KMS-11 (cell line): ENCODE measurements at regions not wholly inside any gene's neighbourhood (a gene's known extent, or its start where the extent isn't known, plus 50 kb on each side); places are given as distances from the start of the nearest gene placed in this dataset.

Experiments
- H2AFZ ChIP-seq: fragments of 200-600 bp; sonication (generic); 2 replicates; pipeline ENCODE4 v1.6.1; 2016; ENCODE audit warnings: antibody characterized with exemption, mixed run types, low read depth
- H3K27ac ChIP-seq: fragments of 200-600 bp; sonication (generic); 2 replicates; pipeline ENCODE4 v1.6.1; 2016; ENCODE audit warnings: mild to moderate bottlenecking, mixed run types
- H3K27me3 ChIP-seq: fragments of 200-600 bp; sonication (generic); 2 replicates; pipeline ENCODE4 v1.6.1; 2017; ENCODE audit warnings: mild to moderate bottlenecking, low read depth, mixed run types, moderate library complexity; ENCODE audit not compliant: insufficient read depth
- H3K36me3 ChIP-seq: fragments of 200-600 bp; sonication (generic); 2 replicates; pipeline ENCODE4 v1.6.1; 2017; ENCODE audit warnings: mild to moderate bottlenecking, mixed run types; ENCODE audit not compliant: insufficient read depth
- H3K4me1 ChIP-seq: fragments of 200-600 bp; sonication (generic); 2 replicates; pipeline ENCODE4 v1.6.1; 2016; ENCODE audit warnings: mild to moderate bottlenecking, low read depth, mixed run types; ENCODE audit not compliant: poor library complexity, severe bottlenecking
- H3K4me2 ChIP-seq: fragments of 200-600 bp; sonication (generic); 2 replicates; pipeline ENCODE4 v1.7.0; 2016; ENCODE audit warnings: mild to moderate bottlenecking, mixed run types
- H3K4me3 ChIP-seq: fragments of 200-600 bp; sonication (generic); IDR thresholded peaks from 2 replicates; pipeline ENCODE4 v1.6.1; 2017; ENCODE audit warnings: low read depth, low read length, mixed read lengths; ENCODE audit not compliant: insufficient read depth
- H3K79me2 ChIP-seq: fragments of 200-600 bp; sonication (generic); 2 replicates; pipeline ENCODE4 v1.6.1; 2016; ENCODE audit warnings: low read depth, mixed run types; ENCODE audit not compliant: insufficient read depth
- H3K9ac ChIP-seq: fragments of 200-600 bp; sonication (generic); 2 replicates; pipeline ENCODE4 v1.6.1; 2016; ENCODE audit warnings: mild to moderate bottlenecking, mixed run types
- H4K20me1 ChIP-seq: fragments of 200-600 bp; sonication (generic); 2 replicates; pipeline ENCODE4 v1.6.1; 2016; ENCODE audit warnings: mild to moderate bottlenecking, mixed run types; ENCODE audit not compliant: insufficient read depth
- TF ChIP-seq, protein P1 (sequence below): fragments of 200-600 bp; sonication (generic); conservative IDR thresholded peaks from 2 replicates; pipeline ENCODE4 v1.6.1; 2017; ENCODE audit warnings: low read depth, mild to moderate bottlenecking, antibody characterized with exemption, low read length, moderate library complexity, mixed read lengths

DNA sequence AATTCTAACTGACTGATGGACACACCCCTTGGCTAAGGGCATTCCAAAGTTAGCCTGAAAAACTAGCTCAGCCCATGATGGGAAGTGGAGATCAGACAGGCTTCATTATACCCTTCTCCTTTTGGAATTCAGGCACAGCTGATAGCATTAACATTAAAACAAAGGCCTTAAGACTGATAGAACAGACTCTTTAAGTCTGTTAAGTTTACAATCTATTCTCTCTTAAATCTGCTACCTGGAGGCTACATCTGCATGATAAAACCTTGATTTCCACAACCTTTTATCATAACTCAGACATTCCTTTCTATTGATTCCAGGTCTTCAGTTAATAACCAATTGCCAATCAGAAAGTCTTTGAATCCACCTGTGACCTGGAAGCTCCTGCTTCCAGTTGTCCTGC lies 281.4 kb downstream of the TUSC1 start:
- Histone ChIP-seq H3K4me2 (no peak overlapping the region), H3K4me1 (no peaks in the 10 kb centered on the region), H4K20me1 (no peaks in the 10 kb centered on the region), H3K79me2 (no peaks in the 10 kb centered on the region), H3K36me3 (no peaks in the 10 kb centered on the region), H3K27ac (no peak overlapping the region), H3K9ac (no peak overlapping the region), H3K4me3 (no peak overlapping the region), H3K27me3 (no peaks in the 10 kb centered on the region), H2AFZ (no peak overlapping the region)
- TF ChIP-seq, protein P1, sequence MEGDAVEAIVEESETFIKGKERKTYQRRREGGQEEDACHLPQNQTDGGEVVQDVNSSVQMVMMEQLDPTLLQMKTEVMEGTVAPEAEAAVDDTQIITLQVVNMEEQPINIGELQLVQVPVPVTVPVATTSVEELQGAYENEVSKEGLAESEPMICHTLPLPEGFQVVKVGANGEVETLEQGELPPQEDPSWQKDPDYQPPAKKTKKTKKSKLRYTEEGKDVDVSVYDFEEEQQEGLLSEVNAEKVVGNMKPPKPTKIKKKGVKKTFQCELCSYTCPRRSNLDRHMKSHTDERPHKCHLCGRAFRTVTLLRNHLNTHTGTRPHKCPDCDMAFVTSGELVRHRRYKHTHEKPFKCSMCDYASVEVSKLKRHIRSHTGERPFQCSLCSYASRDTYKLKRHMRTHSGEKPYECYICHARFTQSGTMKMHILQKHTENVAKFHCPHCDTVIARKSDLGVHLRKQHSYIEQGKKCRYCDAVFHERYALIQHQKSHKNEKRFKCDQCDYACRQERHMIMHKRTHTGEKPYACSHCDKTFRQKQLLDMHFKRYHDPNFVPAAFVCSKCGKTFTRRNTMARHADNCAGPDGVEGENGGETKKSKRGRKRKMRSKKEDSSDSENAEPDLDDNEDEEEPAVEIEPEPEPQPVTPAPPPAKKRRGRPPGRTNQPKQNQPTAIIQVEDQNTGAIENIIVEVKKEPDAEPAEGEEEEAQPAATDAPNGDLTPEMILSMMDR: no peak

DNA sequence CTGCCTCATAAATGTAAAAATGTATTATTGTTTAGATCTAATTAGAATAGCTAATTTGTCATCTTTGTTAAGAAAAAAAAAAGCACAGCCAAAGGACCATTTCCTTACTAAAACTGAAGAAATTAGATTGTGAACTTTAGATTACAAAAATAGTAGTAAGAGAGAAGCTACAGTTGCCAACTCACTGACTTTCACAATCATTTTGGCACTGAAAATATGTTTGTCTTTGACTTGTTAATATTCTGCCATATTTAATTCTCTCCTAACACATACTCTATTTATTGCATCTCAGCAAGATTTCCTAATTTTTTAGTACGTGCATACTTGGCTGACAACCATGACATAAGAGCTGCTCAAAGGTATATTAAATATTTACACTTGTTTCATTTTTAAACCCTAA lies 297.1 kb downstream of the TUSC1 start:
- H3K79me2 ChIP-seq: no peaks in the 10 kb centered on the region
- H3K4me3 ChIP-seq: no peak overlapping the region
- no peak overlapping the region for H2AFZ ChIP-seq
- TF ChIP-seq, protein P1: no peak
- H4K20me1 ChIP-seq: no peaks in the 10 kb centered on the region
- H3K9ac ChIP-seq: no peak overlapping the region
- H3K4me1 ChIP-seq: no peaks in the 10 kb centered on the region
- no peak overlapping the region for H3K27ac ChIP-seq
- H3K36me3 ChIP-seq: no peaks in the 10 kb centered on the region
- H3K4me2 ChIP-seq: no peak overlapping the region
- no peaks in the 10 kb centered on the region for H3K27me3 ChIP-seq

DNA sequence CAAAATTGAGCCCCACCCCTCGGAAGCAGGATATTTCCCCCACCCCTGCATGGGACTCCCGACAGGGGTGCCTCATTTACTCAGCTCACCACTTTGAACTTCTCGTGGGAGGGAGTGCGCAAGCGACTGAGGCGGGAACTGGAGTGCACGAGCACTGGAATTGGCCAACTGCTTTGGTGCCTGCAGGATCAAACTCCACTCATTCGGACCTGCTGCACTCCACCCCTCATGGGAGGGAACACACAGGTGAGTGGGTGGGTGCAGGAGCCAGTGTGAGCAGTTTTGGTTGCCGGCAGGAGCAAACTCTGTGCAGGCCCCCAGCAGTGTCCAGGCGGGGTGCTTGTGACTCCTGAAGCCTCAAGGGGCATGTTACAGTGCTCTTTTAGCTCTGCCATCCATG lies 301.2 kb downstream of the TUSC1 start:
- Histone ChIP-seq H4K20me1 (no peaks in the 10 kb centered on the region), H3K9ac (no peak overlapping the region), H3K79me2 (no peaks in the 10 kb centered on the region), H3K4me1 (no peaks in the 10 kb centered on the region), H3K27ac (no peak overlapping the region), H3K4me2 (no peak overlapping the region), H2AFZ (no peak overlapping the region), H3K4me3 (no peak overlapping the region), H3K27me3 (no peaks in the 10 kb centered on the region), H3K36me3 (no peaks in the 10 kb centered on the region)
- TF ChIP-seq, protein P1: no peak

DNA sequence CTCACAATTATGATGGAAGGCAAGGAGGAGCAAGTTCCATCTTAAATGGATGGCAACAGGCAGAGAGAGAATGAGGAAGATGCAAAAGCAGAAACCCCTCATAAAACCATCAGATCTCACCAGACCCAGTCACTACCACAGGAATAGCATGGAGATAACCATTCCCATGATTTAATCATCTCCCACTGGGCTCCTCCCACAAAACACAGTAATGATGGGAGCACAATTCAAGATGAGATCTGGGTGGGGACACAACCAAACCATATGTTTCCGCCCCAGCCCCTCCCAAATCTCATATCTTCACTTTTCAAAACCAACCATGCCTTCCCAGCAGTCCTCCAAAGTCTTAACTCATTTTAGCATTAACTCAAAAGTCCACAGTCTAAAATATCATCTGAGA lies 304.0 kb downstream of the TUSC1 start:
- no peak overlapping the region for H3K27ac ChIP-seq
- H2AFZ ChIP-seq: no peak overlapping the region
- H3K4me3 ChIP-seq: no peak overlapping the region
- no peak overlapping the region for H3K9ac ChIP-seq
- H3K36me3 ChIP-seq: no peaks in the 10 kb centered on the region
- no peaks in the 10 kb centered on the region for H4K20me1 ChIP-seq
- TF ChIP-seq, protein P1: no peak
- H3K4me2 ChIP-seq: no peak overlapping the region
- H3K79me2 ChIP-seq: no peaks in the 10 kb centered on the region
- no peaks in the 10 kb centered on the region for H3K4me1 ChIP-seq
- H3K27me3 ChIP-seq: no peaks in the 10 kb centered on the region

DNA sequence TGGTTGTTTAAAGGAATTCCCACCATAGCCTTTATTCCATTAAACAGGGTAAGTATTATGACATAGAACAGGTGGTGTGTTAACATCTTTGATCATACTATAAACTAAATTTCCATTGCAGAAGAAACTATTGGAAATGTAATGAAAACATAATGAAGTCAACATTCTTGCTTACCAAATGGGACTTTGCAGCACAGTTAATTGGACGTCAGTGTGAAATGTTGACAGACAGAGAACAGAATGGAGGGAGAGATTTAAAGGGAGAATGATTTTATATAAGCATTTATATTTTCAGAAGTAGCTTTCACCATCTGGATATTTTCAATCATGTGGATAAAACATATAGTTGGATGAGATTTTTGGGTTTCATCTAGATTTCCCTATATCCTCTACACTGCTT lies 311.3 kb downstream of the TUSC1 start:
- H3K4me3 ChIP-seq: no peak overlapping the region
- H3K4me2 ChIP-seq: no peak overlapping the region
- H3K27ac ChIP-seq: no peak overlapping the region
- H3K9ac ChIP-seq: no peak overlapping the region
- no peaks in the 10 kb centered on the region for H3K79me2 ChIP-seq
- H3K27me3 ChIP-seq: no peaks in the 10 kb centered on the region
- no peak overlapping the region for H2AFZ ChIP-seq
- TF ChIP-seq, protein P1: no peak
- H3K36me3 ChIP-seq: no peaks in the 10 kb centered on the region
- no peaks in the 10 kb centered on the region for H3K4me1 ChIP-seq
- no peaks in the 10 kb centered on the region for H4K20me1 ChIP-seq
